ENCODE measurements at regions not wholly inside any gene's neighbourhood (a gene's known extent, or its start where the extent isn't known, plus 50 kb on each side); places are given as distances from the start of the nearest gene placed in this dataset.

- Histone ChIP-seq H2AFZ (ENCODE audit: low read depth, low read length) (no peak overlapping the region), H3K27me3 (ENCODE audit: control insufficient read depth in 2 of 2, insufficient read depth in 2 of 2, low read length in 2 of 2) (peaks cover 0 to 3% of the 10 kb centered on the region in 2 experiments; a peak in 1 of 5 replicates), H3K9me3 (replicated peaks; ENCODE audit: control insufficient read depth, insufficient read depth, low read depth, low read length) (no peaks in the 10 kb centered on the region), H4K20me1 (replicated peaks; ENCODE audit: control insufficient read depth, insufficient read depth, low read length) (no peaks in the 10 kb centered on the region), H3K9me1 (ENCODE audit: control insufficient read depth, insufficient read depth, low read length) (no peaks in the 10 kb centered on the region), H3K79me2 (ENCODE audit: control insufficient read depth, insufficient read depth, low read length) (no peaks in the 10 kb centered on the region), H3K9ac (ENCODE audit: insufficient read depth in 1 of 2, low read depth in 2 of 2, low read length in 2 of 2) (no peak overlapping the region), H3K4me2 (ENCODE audit: insufficient read depth, low read length) (no peak overlapping the region), H3K36me3 (ENCODE audit: control insufficient read depth, insufficient read depth, low read length) (no peaks in the 10 kb centered on the region), H3K27ac (ENCODE audit: extremely low read depth, low read depth, low read length) (no peak overlapping the region), H3K4me3 (no peak overlapping the region), H3K4me1 (replicated peaks in 1 of 2; ENCODE audit: control insufficient read depth in 2 of 2, insufficient read depth in 2 of 2, low read length in 2 of 2) (no peaks in the 10 kb centered on the region)
- in situ Hi-C loops (cut with MboI) (loop anchor here (25.0 kb wide), 1 partner anchor 625 kb away; no protein-coding TSS in a partner anchor), intact Hi-C loops (cut with micrococcal nuclease) (no loop called here)
- ATAC-seq: no peak
- TF ChIP-seq SP1 (CRISPR knock-in tag; IDR thresholded peaks at IDR 0.05): no peak
- no peak for TF ChIP-seq TEAD1 (CRISPR knock-in tag; IDR thresholded peaks at IDR 0.05)
- TF ChIP-seq ZSCAN32 (CRISPR knock-in tag; IDR thresholded peaks at IDR 0.05): no peak
- no peak for TF ChIP-seq ZNF584 (CRISPR knock-in tag; IDR thresholded peaks at IDR 0.05; ENCODE audit: low read depth)
- no peak for DNase-seq (ENCODE audit: extremely low read depth in 1 of 4, low spot score in 3 of 4)
- CTCF ChIA-PET (ENCODE audit: low intra/inter-chr PET ratio): interaction anchor here (0.7 kb wide), 1 partner anchor 1860 kb away, joined by 3 read pairs; no protein-coding TSS in a partner anchor
- no peak for FAIRE-seq
- 1% methylated on average over 10 of the region's 10 CpGs for WGBS (ENCODE audit: insufficient coverage, low coverage, missing lambda C conversion rate)
- POLR2A ChIA-PET: no interaction called here
- no TSS peak for BruUV-seq (replicated peaks)
These were observed 115.8 kb downstream of the MPP7 start for GRCh38 chr10:28186887-28187578.

- Histone ChIP-seq H3K4me2 (ENCODE audit: insufficient read depth, low read length) (no peak overlapping the region), H3K4me1 (replicated peaks in 1 of 2; ENCODE audit: control insufficient read depth in 2 of 2, insufficient read depth in 2 of 2, low read length in 2 of 2) (no peaks in the 10 kb centered on the region), H3K27ac (ENCODE audit: extremely low read depth, low read depth, low read length) (no peak overlapping the region), H4K20me1 (replicated peaks; ENCODE audit: control insufficient read depth, insufficient read depth, low read length) (no peaks in the 10 kb centered on the region), H3K27me3 (ENCODE audit: control insufficient read depth in 2 of 2, insufficient read depth in 2 of 2, low read length in 2 of 2) (peaks cover 0 to 3% of the 10 kb centered on the region in 2 experiments; a peak in 1 of 5 replicates), H3K9ac (ENCODE audit: insufficient read depth in 1 of 2, low read depth in 2 of 2, low read length in 2 of 2) (no peak overlapping the region), H2AFZ (ENCODE audit: low read depth, low read length) (no peak overlapping the region), H3K9me3 (replicated peaks; ENCODE audit: control insufficient read depth, insufficient read depth, low read depth, low read length) (no peaks in the 10 kb centered on the region), H3K79me2 (ENCODE audit: control insufficient read depth, insufficient read depth, low read length) (no peaks in the 10 kb centered on the region), H3K36me3 (ENCODE audit: control insufficient read depth, insufficient read depth, low read length) (no peaks in the 10 kb centered on the region), H3K9me1 (ENCODE audit: control insufficient read depth, insufficient read depth, low read length) (no peaks in the 10 kb centered on the region), H3K4me3 (no peak overlapping the region)
- ChIA-PET POLR2A (no interaction called here), CTCF (ENCODE audit: low intra/inter-chr PET ratio) (interaction anchor here (0.7 kb wide), 1 partner anchor 1859 kb away, joined by 3 read pairs; no protein-coding TSS in a partner anchor)
- no peak for FAIRE-seq
- in situ Hi-C loops (cut with MboI): loop anchor here (25.0 kb wide), 1 partner anchor 624 kb away; no protein-coding TSS in a partner anchor
- DNase-seq (ENCODE audit: extremely low read depth in 1 of 4, low spot score in 3 of 4): no peak
- intact Hi-C loops (cut with micrococcal nuclease): no loop called here
- BruUV-seq (replicated peaks): no TSS peak
- ATAC-seq: no peak
- WGBS (ENCODE audit: insufficient coverage, low coverage, missing lambda C conversion rate): 0% methylated on average over 4 of the region's 4 CpGs
- no peak for TF ChIP-seq NR2F6 (CRISPR knock-in tag; IDR thresholded peaks at IDR 0.05)
- TF ChIP-seq HMGN3 (IDR thresholded peaks at IDR 0.05; ENCODE audit: borderline replicate concordance, extremely low read depth, insufficient read length, low read depth, low read length): no peak
- TF ChIP-seq BRCA1 (IDR thresholded peaks at IDR 0.05): no peak
- TF ChIP-seq BRCA1 (CRISPR knock-in tag; IDR thresholded peaks at IDR 0.05): no peak
- no peak for TF ChIP-seq ZNF134 (CRISPR knock-in tag; conservative IDR thresholded peaks at IDR 0.05)
- no peak for TF ChIP-seq CCNT2 (IDR thresholded peaks at IDR 0.05; ENCODE audit: borderline replicate concordance, extremely low read depth, insufficient read length, low read depth, low read length)
- TF ChIP-seq ZNF785 (CRISPR knock-in tag; IDR thresholded peaks at IDR 0.05): no peak
- TF ChIP-seq PURB (CRISPR knock-in tag; IDR thresholded peaks at IDR 0.05; ENCODE audit: low read depth): no peak
These were observed 116.4 kb downstream of the MPP7 start for GRCh38 chr10:28186461-28186860.
